Tibial nerve (tissue), 4 donors: ENCODE measurements at regions not wholly inside any gene's neighbourhood (a gene's known extent, or its start where the extent isn't known, plus 50 kb on each side); places are given as distances from the start of the nearest gene placed in this dataset.

Experiments
- EP300 ChIP-seq, 2 donors: sonication (generic); formaldehyde crosslinking; IDR thresholded peaks; one replicate each; pipeline ENCODE4 v1.6.1; 2017; ENCODE audit warnings: antibody characterized with exemption in 2 of 2, mild to moderate bottlenecking in 1 of 2
- TF ChIP-seq, protein P1 (sequence below), 5 experiments: fragments of 200-600 bp in 3 of 5; fragments of 450-650 bp in 2 of 5; sonication (generic) in 3 of 5; IDR thresholded peaks; one replicate each; pipeline ENCODE4 v1.5.1; 2016 to 2019; ENCODE audit warnings: antibody characterized with exemption in 5 of 5, mild to moderate bottlenecking in 3 of 5, moderate library complexity in 2 of 5

DNA sequence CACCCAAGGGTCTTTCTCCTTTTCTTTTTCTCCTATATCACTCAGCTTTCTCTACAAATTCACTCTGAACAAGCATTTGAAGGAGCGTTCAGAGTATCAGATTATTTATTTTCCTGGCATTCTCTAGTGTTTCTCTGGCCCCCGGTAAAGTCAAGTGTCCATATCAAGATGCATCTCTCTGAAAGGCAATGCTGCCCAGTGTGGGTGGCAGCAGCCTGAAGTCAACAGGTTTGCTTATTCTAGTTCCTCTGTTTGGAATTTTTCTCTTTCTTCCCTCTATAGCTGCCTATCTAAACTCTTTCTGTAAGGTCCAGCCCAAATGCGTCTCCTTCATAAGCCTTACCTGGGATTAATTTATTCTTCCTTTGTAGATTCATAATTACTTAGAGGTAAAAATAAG is 526.2 kb upstream of the TNP1 start:
- TF ChIP-seq, protein P1, sequence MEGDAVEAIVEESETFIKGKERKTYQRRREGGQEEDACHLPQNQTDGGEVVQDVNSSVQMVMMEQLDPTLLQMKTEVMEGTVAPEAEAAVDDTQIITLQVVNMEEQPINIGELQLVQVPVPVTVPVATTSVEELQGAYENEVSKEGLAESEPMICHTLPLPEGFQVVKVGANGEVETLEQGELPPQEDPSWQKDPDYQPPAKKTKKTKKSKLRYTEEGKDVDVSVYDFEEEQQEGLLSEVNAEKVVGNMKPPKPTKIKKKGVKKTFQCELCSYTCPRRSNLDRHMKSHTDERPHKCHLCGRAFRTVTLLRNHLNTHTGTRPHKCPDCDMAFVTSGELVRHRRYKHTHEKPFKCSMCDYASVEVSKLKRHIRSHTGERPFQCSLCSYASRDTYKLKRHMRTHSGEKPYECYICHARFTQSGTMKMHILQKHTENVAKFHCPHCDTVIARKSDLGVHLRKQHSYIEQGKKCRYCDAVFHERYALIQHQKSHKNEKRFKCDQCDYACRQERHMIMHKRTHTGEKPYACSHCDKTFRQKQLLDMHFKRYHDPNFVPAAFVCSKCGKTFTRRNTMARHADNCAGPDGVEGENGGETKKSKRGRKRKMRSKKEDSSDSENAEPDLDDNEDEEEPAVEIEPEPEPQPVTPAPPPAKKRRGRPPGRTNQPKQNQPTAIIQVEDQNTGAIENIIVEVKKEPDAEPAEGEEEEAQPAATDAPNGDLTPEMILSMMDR (IDR thresholded peaks at IDR 0.05) = no peak
- no peak for TF ChIP-seq EP300 (IDR thresholded peaks at IDR 0.05)
